T47D (cell line): ENCODE measurements at regions not wholly inside any gene's neighbourhood (a gene's known extent, or its start where the extent isn't known, plus 50 kb on each side); places are given as distances from the start of the nearest gene placed in this dataset.

Experiments used
- DNase-seq, 2 experiments: peaks; one replicate each; pipeline versions ENCODE4 v3.0.0 to v3.0.0-alpha.2; 2011 to 2012; ENCODE audit warnings: low read depth in 1 of 2, low spot score in 1 of 2
- JUND ChIP-seq: IDR thresholded peaks from 2 replicates; pipeline ENCODE4 v1.6.1; 2012; ENCODE audit warnings: low read depth
- in situ Hi-C: cut with HindIII; loops from 2 replicates; pipeline ENCODE4 v1.10.0; 2016; ENCODE audit warnings: low sequenced_read_pairs, low pct_unique_long_range_greater_than_20kb

- in situ Hi-C loops = no loop called here
- no peak for DNase-seq
- TF ChIP-seq JUND = no peak
These were observed 85.3 kb upstream of the MAF start for GRCh38 chr16:79685871-79686270.

DNA sequence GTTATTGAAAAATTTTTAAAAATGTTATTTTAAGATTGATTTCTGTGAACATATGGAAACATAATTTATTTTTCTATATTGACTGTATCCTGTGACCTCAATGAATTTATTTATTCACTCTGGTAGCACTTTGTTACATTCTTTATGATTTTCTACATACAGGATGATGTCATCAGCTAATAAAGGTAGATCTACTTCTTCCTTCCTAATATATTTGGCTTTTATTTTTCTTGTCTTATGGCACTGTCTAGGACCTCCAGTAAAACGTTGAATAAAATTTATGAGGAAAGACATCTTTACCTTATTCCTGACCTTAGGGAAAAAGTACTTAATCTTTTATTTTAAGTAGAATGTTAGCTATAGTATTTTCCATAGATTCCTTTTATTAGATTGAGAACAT lies 78.8 kb upstream of the MAF start:
- TF ChIP-seq JUND = no peak
- in situ Hi-C loops = no loop called here
- no peak for DNase-seq

GRCh38 chr16:79677799-79678530 lies 77.4 kb upstream of the MAF start:
- TF ChIP-seq JUND = no peak
- in situ Hi-C loops = no loop called here
- peak in 1 of 2 experiments; percentile 24 for DNase-seq

DNA sequence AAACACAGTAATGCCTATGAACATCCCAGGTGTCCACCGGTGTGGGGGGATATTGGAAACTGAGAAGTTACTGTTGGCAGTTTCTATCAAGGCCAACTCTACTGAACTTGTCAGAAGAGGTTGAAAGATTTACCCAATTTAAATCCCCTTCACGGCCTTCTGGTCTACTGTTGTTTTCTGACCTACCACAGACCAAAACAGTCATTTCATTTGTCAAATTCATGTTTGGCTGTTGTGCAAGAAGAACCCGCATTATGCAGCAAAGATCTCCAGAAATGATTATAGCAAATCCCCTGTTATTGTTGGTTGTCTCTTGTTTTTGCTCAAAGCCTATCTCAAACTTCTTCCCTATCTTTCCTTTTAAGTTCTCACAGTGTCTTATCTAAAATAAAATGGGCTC lies 73.1 kb upstream of the MAF start:
- DNase-seq = no peak
- no peak for TF ChIP-seq JUND
- in situ Hi-C loops = no loop called here

DNA sequence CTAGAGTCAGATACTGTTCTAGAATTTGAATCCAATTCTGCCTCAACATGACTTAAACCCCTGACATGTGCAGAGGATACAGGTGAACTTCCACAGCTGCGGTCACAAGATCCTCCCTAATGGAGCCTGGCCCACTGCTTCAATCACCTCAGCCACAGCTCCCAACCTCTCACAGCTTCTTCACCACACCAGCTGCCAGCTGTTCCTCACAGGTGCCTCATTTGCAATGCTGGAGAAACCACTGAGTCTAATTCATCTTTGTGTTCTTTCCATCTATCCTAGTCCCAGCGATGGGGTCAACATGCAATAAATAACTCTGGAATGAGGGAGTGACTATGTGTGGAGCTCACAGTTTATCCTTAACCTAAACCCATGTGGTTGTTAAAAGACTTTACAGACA lies 72.0 kb upstream of the MAF start:
- TF ChIP-seq JUND = no peak
- DNase-seq = no peak
- in situ Hi-C loops = no loop called here

GRCh38 chr16:79668502-79668901 lies 68.0 kb upstream of the MAF start:
- no peak for DNase-seq
- no peak for TF ChIP-seq JUND
- in situ Hi-C loops = no loop called here

DNA sequence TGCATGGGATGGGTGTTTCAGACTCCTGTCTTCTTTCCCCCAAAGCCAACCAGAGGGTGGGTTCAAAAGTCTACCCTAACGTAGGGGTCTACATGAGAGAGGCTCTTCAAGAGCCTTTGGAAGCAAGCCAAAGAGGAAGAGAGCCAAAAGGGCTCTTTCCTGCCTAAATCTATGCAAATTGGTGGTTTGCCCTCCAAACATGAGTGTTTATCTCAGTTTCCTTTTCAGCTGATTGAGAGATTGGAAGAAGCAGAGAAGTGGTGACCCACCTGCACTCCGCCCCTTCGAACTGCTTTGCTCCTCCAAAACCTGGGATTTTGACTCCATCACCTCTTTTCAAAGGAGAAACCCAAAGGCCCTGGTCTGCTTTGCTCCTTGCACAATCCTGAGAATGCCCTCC lies 65.4 kb upstream of the MAF start:
- DNase-seq = no peak
- in situ Hi-C loops = no loop called here
- TF ChIP-seq JUND = no peak

GRCh38 chr16:79664407-79664806 lies 63.9 kb upstream of the MAF start:
- TF ChIP-seq JUND = no peak
- peak in 1 of 2 experiments; percentile 10 for DNase-seq
- in situ Hi-C loops = no loop called here

GRCh38 chr16:79662669-79663313 lies 62.3 kb upstream of the MAF start:
- in situ Hi-C loops = no loop called here
- no peak for TF ChIP-seq JUND
- DNase-seq = no peak

DNA sequence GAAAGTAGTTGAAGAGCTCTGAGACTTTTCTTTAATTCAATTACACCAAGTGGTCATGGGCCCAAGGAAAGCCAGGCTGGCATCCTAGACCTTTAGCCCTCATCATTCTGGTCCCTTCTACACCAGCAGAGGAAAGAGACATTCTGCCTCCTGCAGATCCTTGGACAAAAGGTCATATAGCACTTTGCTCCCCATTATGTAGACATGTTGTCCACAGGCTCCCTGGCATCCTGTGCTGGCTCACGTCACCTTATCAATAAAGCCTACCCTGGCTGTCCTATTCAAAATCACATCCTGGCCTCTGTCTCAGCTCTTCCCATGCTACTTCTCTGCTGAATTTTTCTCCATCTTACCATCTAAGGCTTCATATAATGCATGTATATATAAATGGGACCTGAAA lies 61.6 kb upstream of the MAF start:
- DNase-seq = no peak
- no peak for TF ChIP-seq JUND
- in situ Hi-C loops = no loop called here

DNA sequence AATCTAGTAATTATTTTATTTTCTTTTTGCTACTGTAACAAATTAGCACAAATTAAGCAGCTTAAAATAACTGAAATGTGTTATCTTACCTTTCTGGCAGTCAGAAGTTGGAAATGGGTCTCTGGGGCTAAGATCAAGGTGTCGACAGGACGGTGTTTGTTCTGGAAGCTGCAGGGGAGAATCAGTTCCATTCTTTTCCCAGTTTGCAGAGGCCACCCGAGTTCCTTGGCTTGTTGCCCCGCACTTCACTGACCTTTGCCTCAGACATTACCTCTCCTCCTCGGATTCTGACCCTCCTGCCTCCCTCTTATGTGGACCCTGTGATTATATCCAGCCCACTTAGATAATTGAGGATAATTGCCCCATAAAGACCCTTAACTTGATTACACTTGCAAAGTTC lies 61.0 kb upstream of the MAF start:
- DNase-seq = no peak
- no peak for TF ChIP-seq JUND
- in situ Hi-C loops = no loop called here

DNA sequence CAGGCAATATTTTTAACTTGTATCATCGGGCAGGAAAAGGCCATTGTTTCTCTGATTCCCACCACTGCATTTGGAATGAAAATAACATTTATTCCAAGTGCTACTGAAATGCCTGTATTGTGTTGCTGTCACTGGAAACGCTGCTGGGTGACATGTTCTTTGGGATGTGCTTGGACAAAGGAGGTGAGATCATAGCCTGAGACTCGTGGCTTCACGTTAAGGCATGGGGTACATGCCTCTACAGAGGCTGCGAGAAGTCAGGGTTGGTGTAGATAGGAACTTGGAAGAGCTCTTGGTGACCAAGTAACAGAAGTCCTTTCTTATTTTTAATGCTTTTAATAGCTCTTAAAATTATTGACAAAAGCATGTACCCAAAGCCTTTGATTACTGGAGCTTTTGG lies 58.8 kb upstream of the MAF start:
- no peak for DNase-seq
- TF ChIP-seq JUND = no peak
- in situ Hi-C loops = no loop called here

DNA sequence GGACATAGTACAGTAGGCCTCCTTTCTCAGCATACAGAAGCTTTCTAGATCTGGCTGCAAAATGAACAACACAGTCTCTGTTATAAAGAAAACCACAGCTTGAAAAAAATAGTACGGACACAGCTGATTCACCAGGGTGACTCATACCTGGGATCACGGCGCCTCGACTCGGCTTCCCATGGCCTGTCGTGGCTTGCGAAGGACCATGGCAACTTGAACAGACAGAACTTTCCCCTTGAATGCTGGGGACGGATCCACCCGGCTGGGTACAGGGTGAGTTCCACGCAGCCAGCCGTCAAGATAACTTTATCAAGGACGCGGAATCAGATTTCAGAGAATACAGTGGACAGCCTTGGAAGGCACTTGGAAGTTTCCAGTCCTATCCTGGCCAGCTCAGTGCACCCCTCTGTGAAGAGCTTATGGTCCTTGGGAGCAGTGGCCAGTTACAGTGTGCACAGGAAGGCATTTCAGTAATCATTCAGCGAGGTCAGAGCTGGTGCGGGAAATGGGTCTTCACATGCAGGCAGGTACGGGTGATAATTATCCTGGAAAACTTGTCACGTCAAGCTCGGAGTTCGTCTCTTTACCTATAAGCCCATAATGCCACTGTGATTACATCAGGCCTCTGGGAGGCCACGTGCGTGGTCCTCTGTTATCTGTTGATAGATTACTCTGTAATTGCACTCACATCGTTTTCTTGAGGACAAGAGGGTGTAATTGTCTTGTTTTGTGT lies 57.9 kb upstream of the MAF start:
- DNase-seq = no peak
- in situ Hi-C loops = no loop called here
- no peak for TF ChIP-seq JUND
